K562 (cell line): ENCODE measurements at regions not wholly inside any gene's neighbourhood (a gene's known extent, or its start where the extent isn't known, plus 50 kb on each side); places are given as distances from the start of the nearest gene placed in this dataset.
A peak's percentile ranks its signal among the peaks of the same experiment; 100 is the strongest.

Experiments
- ASH1L ChIP-seq: fragments of 450-650 bp; IDR thresholded peaks from 2 replicates; pipeline ENCODE4 v1.6.1; 2018; ENCODE audit warnings: borderline replicate concordance, mild to moderate bottlenecking, low read depth; ENCODE audit not compliant: partially characterized antibody
- BDP1 ChIP-seq: IDR thresholded peaks from 3 replicates; pipeline ENCODE4 v1.6.1; 2011; ENCODE audit not compliant: insufficient read length, insufficient read depth
- BRD9 ChIP-seq: fragments of 450-650 bp; IDR thresholded peaks from 2 replicates; pipeline ENCODE4 v1.6.1; 2018; ENCODE audit warnings: low read depth; ENCODE audit not compliant: partially characterized antibody
- CCNT2 ChIP-seq: IDR thresholded peaks from 2 replicates; pipeline ENCODE4 v1.6.1; 2011; ENCODE audit warnings: borderline replicate concordance, low read depth, mild to moderate bottlenecking, moderate library complexity, mixed read lengths, low read length; ENCODE audit not compliant: insufficient read length; ENCODE audit errors: extremely low read depth
- CHD4 ChIP-seq: fragments of 200-600 bp; sonication (generic); IDR thresholded peaks from 3 replicates; pipeline ENCODE4 v1.6.1; 2012; ENCODE audit warnings: low read depth, mild to moderate bottlenecking, mixed read lengths, low read length, inconsistent platforms; ENCODE audit not compliant: insufficient read depth, insufficient replicate concordance, poor library complexity, severe bottlenecking
- EP300 ChIP-seq: IDR thresholded peaks from 2 replicates; pipeline ENCODE4 v1.6.1; 2012; ENCODE audit warnings: low read length, improper control_type of control experiment
- PCBP2 ChIP-seq: fragments of 200-400 bp; formaldehyde crosslinking; IDR thresholded peaks from 2 replicates; pipeline ENCODE4 v1.6.1; 2018; ENCODE audit warnings: low read length, low read depth, mild to moderate bottlenecking, moderate library complexity; ENCODE audit not compliant: poor library complexity, severe bottlenecking
- POLR3G ChIP-seq: IDR thresholded peaks from 2 replicates; pipeline ENCODE4 v1.6.1; 2011; ENCODE audit not compliant: insufficient read length, insufficient replicate concordance; ENCODE audit errors: extremely low read depth
- SAFB2 ChIP-seq: fragments of 200-400 bp; formaldehyde crosslinking; IDR thresholded peaks from 2 replicates; pipeline ENCODE4 v1.6.1; 2018; ENCODE audit warnings: borderline replicate concordance, low read length, low read depth, moderate library complexity; ENCODE audit not compliant: severe bottlenecking
- SNRNP70 ChIP-seq: fragments of 200-400 bp; formaldehyde crosslinking; optimal IDR thresholded peaks from 2 replicates; pipeline ENCODE3; 2017; ENCODE audit warnings: low read depth, low read length
- TCF15 ChIP-seq: fragments of 250-450 bp; sonication (Bioruptor Pico); IDR thresholded peaks from 2 replicates; pipeline ENCODE4 v1.8.0; 2022; ENCODE audit warnings: moderate library complexity, mild to moderate bottlenecking, inconsistent platforms
- XRCC4 ChIP-seq: IDR thresholded peaks from one replicate; pipeline ENCODE4 v1.6.1; 2011; ENCODE audit not compliant: insufficient read depth, insufficient read length; ENCODE audit errors: extremely low read depth
- ZBTB43 ChIP-seq: sonication (generic); formaldehyde crosslinking; IDR thresholded peaks from 2 replicates; pipeline ENCODE4 v1.8.0; 2023; ENCODE audit warnings: mild to moderate bottlenecking, missing genetic modification reagents
- ZFP1 ChIP-seq: fragments of 450-650 bp; formaldehyde crosslinking; IDR thresholded peaks from 2 replicates; pipeline ENCODE4 v1.4.0; 2020; ENCODE audit warnings: mild to moderate bottlenecking, mixed read lengths
- ZNF232 ChIP-seq: sonication (generic); formaldehyde crosslinking; IDR thresholded peaks from 2 replicates; pipeline ENCODE4 v1.8.0; 2022; ENCODE audit warnings: mild to moderate bottlenecking, missing genetic modification reagents
- ZNF668 ChIP-seq: fragments of 250-450 bp; sonication (Bioruptor Pico); IDR thresholded peaks from 2 replicates; pipeline ENCODE4 v1.8.0; 2022; ENCODE audit warnings: mild to moderate bottlenecking, inconsistent platforms
- ZZZ3 ChIP-seq: fragments of 450-650 bp; IDR thresholded peaks from 2 replicates; pipeline ENCODE4 v1.6.1; 2016; ENCODE audit warnings: antibody characterized with exemption, mild to moderate bottlenecking, moderate library complexity
- TF ChIP-seq, protein P1 (sequence below), 2 experiments: fragments of 150-350 bp in 1 of 2; IDR thresholded peaks; 2 replicates each; pipeline ENCODE4 v1.6.1; 2012 to 2016; ENCODE audit warnings: low read depth in 2 of 2, low read length in 2 of 2, mild to moderate bottlenecking in 1 of 2, moderate library complexity in 1 of 2
- TF ChIP-seq, protein P2 (sequence below), 2 experiments: fragments of 450-650 bp; IDR thresholded peaks; 2 replicates each; pipeline ENCODE4 v1.6.1; 2016

DNA sequence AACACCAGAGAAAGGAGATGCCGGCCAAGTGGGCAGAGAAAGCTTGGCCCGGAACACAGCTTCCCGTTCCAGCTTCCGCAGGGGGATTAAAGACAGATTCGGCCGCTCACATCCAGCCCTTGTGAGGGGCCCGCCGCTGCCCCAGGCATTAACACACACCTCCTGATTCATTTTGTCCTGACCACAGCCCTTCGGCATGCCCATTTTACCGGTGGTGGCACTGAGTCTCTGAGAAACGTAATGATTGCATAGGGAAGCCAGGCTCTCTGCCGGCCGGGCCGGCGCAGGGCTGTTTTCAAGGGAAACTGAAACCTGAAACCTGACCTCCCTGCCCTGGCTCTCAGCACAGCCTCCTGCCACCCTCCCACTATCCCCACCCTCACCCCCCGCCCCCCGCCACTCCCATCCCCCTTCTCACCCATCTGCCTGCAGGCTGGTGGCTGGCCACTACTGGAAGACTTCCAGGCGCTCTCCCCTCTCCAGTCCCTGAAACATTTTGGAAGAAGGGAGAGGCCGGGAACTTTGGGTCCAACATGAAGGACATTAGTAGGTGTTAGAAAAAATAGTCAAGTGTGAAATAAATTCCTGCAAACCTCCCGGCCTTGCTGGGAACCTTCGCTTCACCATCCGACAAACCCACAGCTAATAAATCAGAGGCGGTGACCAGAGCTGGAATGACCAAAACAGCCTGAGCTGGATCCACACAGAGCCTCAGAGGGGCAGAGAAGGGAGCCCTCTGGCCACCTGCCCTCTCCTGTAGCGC lies 83.5 kb upstream of the CUX1 start (continued):
- no peak for TF ChIP-seq ZFP1
- TF ChIP-seq POLR3G = no peak
- TF ChIP-seq, protein P1, sequence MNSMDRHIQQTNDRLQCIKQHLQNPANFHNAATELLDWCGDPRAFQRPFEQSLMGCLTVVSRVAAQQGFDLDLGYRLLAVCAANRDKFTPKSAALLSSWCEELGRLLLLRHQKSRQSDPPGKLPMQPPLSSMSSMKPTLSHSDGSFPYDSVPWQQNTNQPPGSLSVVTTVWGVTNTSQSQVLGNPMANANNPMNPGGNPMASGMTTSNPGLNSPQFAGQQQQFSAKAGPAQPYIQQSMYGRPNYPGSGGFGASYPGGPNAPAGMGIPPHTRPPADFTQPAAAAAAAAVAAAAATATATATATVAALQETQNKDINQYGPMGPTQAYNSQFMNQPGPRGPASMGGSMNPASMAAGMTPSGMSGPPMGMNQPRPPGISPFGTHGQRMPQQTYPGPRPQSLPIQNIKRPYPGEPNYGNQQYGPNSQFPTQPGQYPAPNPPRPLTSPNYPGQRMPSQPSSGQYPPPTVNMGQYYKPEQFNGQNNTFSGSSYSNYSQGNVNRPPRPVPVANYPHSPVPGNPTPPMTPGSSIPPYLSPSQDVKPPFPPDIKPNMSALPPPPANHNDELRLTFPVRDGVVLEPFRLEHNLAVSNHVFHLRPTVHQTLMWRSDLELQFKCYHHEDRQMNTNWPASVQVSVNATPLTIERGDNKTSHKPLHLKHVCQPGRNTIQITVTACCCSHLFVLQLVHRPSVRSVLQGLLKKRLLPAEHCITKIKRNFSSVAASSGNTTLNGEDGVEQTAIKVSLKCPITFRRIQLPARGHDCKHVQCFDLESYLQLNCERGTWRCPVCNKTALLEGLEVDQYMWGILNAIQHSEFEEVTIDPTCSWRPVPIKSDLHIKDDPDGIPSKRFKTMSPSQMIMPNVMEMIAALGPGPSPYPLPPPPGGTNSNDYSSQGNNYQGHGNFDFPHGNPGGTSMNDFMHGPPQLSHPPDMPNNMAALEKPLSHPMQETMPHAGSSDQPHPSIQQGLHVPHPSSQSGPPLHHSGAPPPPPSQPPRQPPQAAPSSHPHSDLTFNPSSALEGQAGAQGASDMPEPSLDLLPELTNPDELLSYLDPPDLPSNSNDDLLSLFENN (IDR thresholded peaks at IDR 0.05; ENCODE audit: low read depth in 2 of 2, low read length in 2 of 2) = no peak
- TF ChIP-seq ZZZ3 = no peak
- TF ChIP-seq PCBP2 = no peak
- TF ChIP-seq, protein P2, sequence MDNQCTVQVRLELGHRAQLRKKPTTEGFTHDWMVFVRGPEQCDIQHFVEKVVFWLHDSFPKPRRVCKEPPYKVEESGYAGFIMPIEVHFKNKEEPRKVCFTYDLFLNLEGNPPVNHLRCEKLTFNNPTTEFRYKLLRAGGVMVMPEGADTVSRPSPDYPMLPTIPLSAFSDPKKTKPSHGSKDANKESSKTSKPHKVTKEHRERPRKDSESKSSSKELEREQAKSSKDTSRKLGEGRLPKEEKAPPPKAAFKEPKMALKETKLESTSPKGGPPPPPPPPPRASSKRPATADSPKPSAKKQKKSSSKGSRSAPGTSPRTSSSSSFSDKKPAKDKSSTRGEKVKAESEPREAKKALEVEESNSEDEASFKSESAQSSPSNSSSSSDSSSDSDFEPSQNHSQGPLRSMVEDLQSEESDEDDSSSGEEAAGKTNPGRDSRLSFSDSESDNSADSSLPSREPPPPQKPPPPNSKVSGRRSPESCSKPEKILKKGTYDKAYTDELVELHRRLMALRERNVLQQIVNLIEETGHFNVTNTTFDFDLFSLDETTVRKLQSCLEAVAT (IDR thresholded peaks at IDR 0.05) = no peak
- TF ChIP-seq BDP1 = no peak
- TF ChIP-seq ZBTB43 (CRISPR knock-in tag) = no peak
- peak; percentile 63 for TF ChIP-seq BRD9
- no peak for TF ChIP-seq ZNF232
- TF ChIP-seq CCNT2 = no peak
- TF ChIP-seq ZNF668 (CRISPR knock-in tag) = no peak
- TF ChIP-seq SAFB2 = no peak
- peak; percentile 22; the same call in 1 of the 2 replicates for TF ChIP-seq EP300
- TF ChIP-seq XRCC4 = no peak
- no peak for TF ChIP-seq SNRNP70
- TF ChIP-seq ASH1L = no peak
- TF ChIP-seq TCF15 (CRISPR knock-in tag) = no peak
- TF ChIP-seq CHD4 = peak; percentile 47
